Activated naive CD4-positive, alpha-beta T cell treated with anti-CD3 and anti-CD28 coated beads for 36 hours (primary cell): ENCODE measurements at regions not wholly inside any gene's neighbourhood (a gene's known extent, or its start where the extent isn't known, plus 50 kb on each side); places are given as distances from the start of the nearest gene placed in this dataset.

Experiments used
- CTCF ChIA-PET: fragments of 350-600 bp; sonication (Branson Sonifier 250); formaldehyde crosslinking; loops from one replicate; lab custom pipeline; 2021; ENCODE audit warnings: antibody characterized with exemption; lab: Charles Lee
- DNase-seq: peaks from one replicate; pipeline ENCODE4 v3.0.0-alpha.2; 2020
- H3K27ac Mint-ChIP-seq: one replicate; pipeline ENCODE4 v1.8.0; 2021; ENCODE audit warnings: mild to moderate bottlenecking, mixed read lengths
- H3K27me3 Mint-ChIP-seq: one replicate; pipeline ENCODE4 v1.8.0; 2021; ENCODE audit warnings: low read depth, mixed read lengths
- H3K36me3 Mint-ChIP-seq: one replicate; pipeline ENCODE4 v1.8.0; 2021; ENCODE audit warnings: low read depth, mixed read lengths
- H3K4me1 Mint-ChIP-seq: one replicate; pipeline ENCODE4 v1.8.0; 2021; ENCODE audit warnings: low read depth, mixed read lengths
- H3K4me3 Mint-ChIP-seq: one replicate; pipeline ENCODE4 v1.8.0; 2021; ENCODE audit warnings: mild to moderate bottlenecking, moderate library complexity, mixed read lengths
- H3K9me3 Mint-ChIP-seq: one replicate; pipeline ENCODE4 v1.8.0; 2021; ENCODE audit warnings: mixed read lengths
- intact Hi-C: fragments of 100-400 bp; cut with micrococcal nuclease; formaldehyde crosslinking; loops from one replicate; pipeline ENCODE4 v1.15.1; 2023

DNA sequence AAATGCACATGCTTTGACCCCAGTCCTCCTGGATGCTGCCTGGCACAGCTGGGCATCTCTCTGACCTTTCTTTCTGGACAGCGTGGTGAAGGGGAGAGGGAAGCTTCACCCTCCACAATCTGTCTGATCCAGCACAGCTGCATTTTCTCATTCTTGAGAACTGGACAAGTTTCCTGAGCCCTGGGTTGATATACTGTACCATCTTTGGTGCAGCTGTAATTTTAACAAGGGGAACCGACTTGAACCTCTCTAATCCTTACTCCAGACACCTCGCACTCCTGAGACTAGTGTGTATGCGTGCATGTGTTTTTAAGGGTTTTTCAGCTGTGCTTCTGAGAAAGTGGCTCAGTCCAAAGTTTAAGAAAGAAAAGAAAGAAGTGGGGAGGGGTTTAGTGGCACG is 655.7 kb downstream of the INHBA start:
- H3K27ac Mint-ChIP-seq = no peak overlapping the region

DNA sequence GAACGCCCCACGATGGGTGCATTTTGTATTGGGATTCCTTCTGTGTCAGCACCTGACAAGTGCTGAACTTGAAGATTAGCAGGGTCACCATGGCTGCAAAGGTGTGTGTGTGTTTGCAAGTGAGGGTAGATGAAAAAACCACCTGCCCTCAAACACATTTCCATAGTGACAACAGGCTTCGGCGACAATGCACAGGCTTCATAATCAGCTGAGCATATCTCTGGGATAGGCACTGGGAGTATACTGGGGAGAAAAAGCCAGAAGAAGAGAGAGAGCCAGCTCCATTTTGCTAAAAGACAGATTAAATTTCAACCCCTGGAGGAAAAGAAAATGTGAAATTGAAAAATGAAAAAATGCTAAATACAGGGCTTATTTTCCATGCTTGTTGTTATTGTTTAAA is 656.1 kb downstream of the INHBA start:
- DNase-seq = no peak
- no peaks in the 10 kb centered on the region for H3K36me3 Mint-ChIP-seq
- no peak overlapping the region for H3K4me3 Mint-ChIP-seq
- no peaks in the 10 kb centered on the region for H3K27me3 Mint-ChIP-seq
- CTCF ChIA-PET = no interaction called here
- H3K9me3 Mint-ChIP-seq = peaks cover 7% of the 10 kb centered on the region
- no peaks in the 10 kb centered on the region for H3K4me1 Mint-ChIP-seq
- intact Hi-C loops = no loop called here
- no peak overlapping the region for H3K27ac Mint-ChIP-seq

More for the DNA sequence above, 655.7 kb downstream of the INHBA start:
- Mint-ChIP-seq H3K9me3 (peaks cover 7% of the 10 kb centered on the region), H3K36me3 (no peaks in the 10 kb centered on the region), H3K4me3 (no peak overlapping the region), H3K27me3 (no peaks in the 10 kb centered on the region), H3K4me1 (no peaks in the 10 kb centered on the region)
- intact Hi-C loops = no loop called here
- no peak for DNase-seq
- CTCF ChIA-PET = no interaction called here

DNA sequence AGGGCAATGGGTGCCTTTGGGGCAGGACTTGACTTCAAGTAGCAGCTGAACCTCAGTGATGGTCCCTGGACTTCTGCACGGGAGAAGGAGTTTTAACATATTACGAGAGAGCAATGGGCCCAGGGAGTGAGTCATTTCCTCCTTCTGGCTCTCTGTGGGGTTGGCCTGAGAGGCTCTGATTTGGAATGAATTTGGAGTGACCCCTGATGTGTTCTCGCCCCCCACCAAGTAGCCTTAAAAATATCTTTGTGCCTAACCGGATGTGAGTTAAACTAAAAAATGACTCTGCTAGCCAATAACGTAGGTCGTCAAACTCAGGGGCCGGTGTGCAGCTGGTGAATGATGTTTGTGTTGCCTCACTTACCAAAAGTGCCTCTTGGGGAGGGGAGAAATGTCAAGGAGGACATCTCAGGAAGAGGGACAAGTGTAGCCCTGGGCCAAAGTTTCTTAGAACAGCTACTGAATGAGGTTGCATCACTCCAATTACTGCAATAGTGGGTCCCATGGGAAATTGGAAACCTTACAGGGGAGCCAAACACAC is 656.6 kb downstream of the INHBA start:
- no peak overlapping the region for H3K27ac Mint-ChIP-seq

DNA sequence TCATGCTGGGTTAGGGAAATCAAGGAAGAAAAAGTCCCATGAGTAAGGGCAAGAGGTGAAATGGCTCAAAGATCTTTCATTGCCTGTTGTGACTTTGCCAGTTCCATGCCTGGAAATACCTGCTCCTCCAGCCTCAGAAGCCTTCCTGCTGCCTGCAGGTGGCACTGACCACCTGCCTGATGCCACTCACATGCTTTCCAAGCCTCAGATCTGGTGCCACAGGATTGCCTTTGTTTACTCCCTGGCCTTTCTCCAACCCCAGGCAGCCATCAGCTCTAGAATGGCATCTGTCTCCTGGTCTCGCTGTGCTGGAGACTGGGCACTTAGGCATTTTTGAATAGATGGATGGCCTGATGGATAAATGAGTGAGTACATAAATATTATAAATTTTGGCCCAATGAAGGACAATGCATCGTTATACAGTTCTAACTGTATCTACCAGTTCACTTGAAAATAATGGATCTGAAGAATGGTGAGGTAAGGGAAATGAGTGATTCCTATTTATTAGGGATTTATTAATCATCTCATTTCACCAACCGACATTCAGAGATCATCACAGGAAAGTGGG is 657.2 kb downstream of the INHBA start:
- CTCF ChIA-PET = no interaction called here

More for the DNA sequence above, 656.6 kb downstream of the INHBA start:
- H3K4me3 Mint-ChIP-seq = no peak overlapping the region
- intact Hi-C loops = no loop called here
- CTCF ChIA-PET = no interaction called here
- no peaks in the 10 kb centered on the region for H3K27me3 Mint-ChIP-seq
- DNase-seq = no peak
- H3K9me3 Mint-ChIP-seq = peaks cover 7% of the 10 kb centered on the region
- H3K4me1 Mint-ChIP-seq = no peaks in the 10 kb centered on the region
- H3K36me3 Mint-ChIP-seq = no peaks in the 10 kb centered on the region

DNA sequence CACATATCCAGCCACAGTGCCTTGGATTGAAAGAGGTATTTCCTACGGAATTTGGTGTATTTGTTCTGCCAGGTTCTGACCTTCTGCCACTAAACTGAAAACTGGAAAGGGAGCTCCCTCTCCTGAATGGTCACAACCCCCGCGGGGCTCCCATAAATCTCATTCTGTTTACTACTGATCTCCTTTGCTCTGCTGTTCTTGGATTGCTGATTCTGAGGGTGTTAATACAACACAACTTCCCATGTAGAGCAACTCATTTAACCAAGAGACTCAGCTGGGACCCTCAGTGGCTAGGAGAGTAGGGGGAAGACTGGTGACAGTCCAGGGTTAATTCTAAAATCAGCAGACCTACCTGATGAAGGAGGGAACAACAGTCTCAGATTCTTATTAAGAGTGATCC is 662.9 kb downstream of the INHBA start:
- H3K27ac Mint-ChIP-seq = no peak overlapping the region
- H3K9me3 Mint-ChIP-seq = peaks cover 7% of the 10 kb centered on the region
- no peaks in the 10 kb centered on the region for H3K27me3 Mint-ChIP-seq
- intact Hi-C loops = no loop called here
- CTCF ChIA-PET = no interaction called here
- H3K4me1 Mint-ChIP-seq = no peaks in the 10 kb centered on the region
- no peak overlapping the region for H3K4me3 Mint-ChIP-seq
- no peaks in the 10 kb centered on the region for H3K36me3 Mint-ChIP-seq
- DNase-seq = no peak

More for the DNA sequence above, 657.2 kb downstream of the INHBA start:
- Mint-ChIP-seq H3K9me3 (peaks cover 7% of the 10 kb centered on the region), H3K4me3 (no peak overlapping the region), H3K4me1 (no peaks in the 10 kb centered on the region), H3K36me3 (no peaks in the 10 kb centered on the region), H3K27me3 (no peaks in the 10 kb centered on the region), H3K27ac (no peak overlapping the region)
- no peak for DNase-seq
- intact Hi-C loops = no loop called here

DNA sequence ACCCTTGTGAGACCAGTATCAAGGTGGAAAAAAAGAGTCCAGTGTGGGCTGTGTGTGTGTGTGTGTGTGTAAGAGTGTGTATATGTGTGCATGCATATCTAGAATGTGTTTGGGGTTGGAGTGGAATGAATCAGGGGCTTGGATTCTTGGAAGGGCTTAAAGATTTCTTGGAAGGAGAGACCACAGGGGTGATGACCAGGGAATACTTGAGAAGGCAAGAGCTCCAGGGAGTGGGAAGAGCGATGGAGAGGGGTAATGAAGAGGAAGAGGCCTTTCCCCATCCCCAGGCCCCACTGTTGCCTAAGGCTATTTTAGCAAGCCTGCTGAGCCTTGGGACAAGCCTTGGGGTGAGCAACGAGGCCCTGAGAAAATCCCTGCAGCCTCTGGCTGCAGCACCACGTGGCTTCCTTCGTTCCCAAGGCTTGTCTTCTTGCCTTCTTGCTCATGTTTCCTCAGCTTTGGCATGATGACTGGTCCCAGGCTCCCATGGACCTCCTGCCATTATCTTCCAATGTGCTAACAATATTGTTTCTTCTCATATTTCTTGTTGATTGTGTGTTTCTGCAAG is 663.4 kb downstream of the INHBA start:
- Mint-ChIP-seq H3K4me1 (no peaks in the 10 kb centered on the region), H3K36me3 (no peaks in the 10 kb centered on the region), H3K27ac (no peak overlapping the region), H3K4me3 (no peak overlapping the region), H3K27me3 (no peaks in the 10 kb centered on the region), H3K9me3 (peaks cover 5% of the 10 kb centered on the region)
- intact Hi-C loops = no loop called here
- CTCF ChIA-PET = no interaction called here
- DNase-seq = no peak

DNA sequence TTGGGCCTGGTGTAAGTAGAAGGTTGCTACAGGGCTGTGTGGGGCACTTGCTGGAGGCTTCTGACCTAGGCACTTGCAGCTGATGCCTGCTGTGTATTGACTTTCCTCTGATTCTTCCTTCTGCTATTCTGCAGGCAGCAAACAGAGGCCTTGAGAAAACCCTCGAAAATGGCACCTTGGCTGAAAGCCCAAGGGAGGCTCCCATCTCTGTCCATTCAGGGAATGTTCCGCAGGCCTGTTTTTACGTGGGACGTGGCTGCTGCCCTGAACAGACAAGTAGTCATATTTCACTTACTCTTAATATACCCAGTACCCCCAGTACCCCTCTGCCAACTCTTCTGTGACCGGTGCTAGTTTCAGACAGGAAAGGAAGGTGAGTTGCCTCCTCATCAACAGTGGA is 664.7 kb downstream of the INHBA start:
- no peak overlapping the region for H3K4me3 Mint-ChIP-seq
- CTCF ChIA-PET = interaction anchor here (0.5 to 0.6 kb wide), 2 partner anchors 115 to 337 kb away, joined by 3 read pairs; no protein-coding TSS in a partner anchor
- H3K27ac Mint-ChIP-seq = no peak overlapping the region
- no peaks in the 10 kb centered on the region for H3K4me1 Mint-ChIP-seq
- no peaks in the 10 kb centered on the region for H3K27me3 Mint-ChIP-seq
- peaks cover 6% of the 10 kb centered on the region for H3K9me3 Mint-ChIP-seq
- no peak for DNase-seq
- H3K36me3 Mint-ChIP-seq = no peaks in the 10 kb centered on the region
- intact Hi-C loops = no loop called here

- CTCF ChIA-PET = interaction anchor here (0.6 kb wide), 1 partner anchor 337 kb away, joined by 3 read pairs; no protein-coding TSS in a partner anchor
- H3K4me1 Mint-ChIP-seq = no peaks in the 10 kb centered on the region
Observed at GRCh38 chr7:41037691-41038090, 665.2 kb downstream of the INHBA start.

GRCh38 chr7:41035794-41036193 is 667.1 kb downstream of the INHBA start:
- CTCF ChIA-PET = no interaction called here
- Mint-ChIP-seq H3K4me1 (no peaks in the 10 kb centered on the region), H3K9me3 (peaks cover 2% of the 10 kb centered on the region), H3K4me3 (no peak overlapping the region), H3K27me3 (no peaks in the 10 kb centered on the region), H3K27ac (no peak overlapping the region), H3K36me3 (no peaks in the 10 kb centered on the region)
- intact Hi-C loops = no loop called here
- DNase-seq = no peak

More at GRCh38 chr7:41037691-41038090, 665.2 kb downstream of the INHBA start:
- H3K4me3 Mint-ChIP-seq = no peak overlapping the region
- intact Hi-C loops = no loop called here
- H3K27me3 Mint-ChIP-seq = no peaks in the 10 kb centered on the region
- DNase-seq = no peak
- H3K27ac Mint-ChIP-seq = no peak overlapping the region
- peaks cover 6% of the 10 kb centered on the region for H3K9me3 Mint-ChIP-seq
- H3K36me3 Mint-ChIP-seq = no peaks in the 10 kb centered on the region

- peaks cover 4% of the 10 kb centered on the region for H3K9me3 Mint-ChIP-seq
- no peaks in the 10 kb centered on the region for H3K36me3 Mint-ChIP-seq
- no peak for DNase-seq
- intact Hi-C loops = no loop called here
- H3K27ac Mint-ChIP-seq = no peak overlapping the region
- CTCF ChIA-PET = no interaction called here
- no peak overlapping the region for H3K4me3 Mint-ChIP-seq
- no peaks in the 10 kb centered on the region for H3K4me1 Mint-ChIP-seq
- no peaks in the 10 kb centered on the region for H3K27me3 Mint-ChIP-seq
Observed at GRCh38 chr7:41033500-41033899, 669.4 kb downstream of the INHBA start.

GRCh38 chr7:41030673-41031072 is 672.2 kb downstream of the INHBA start:
- no peak overlapping the region for H3K4me3 Mint-ChIP-seq
- no peaks in the 10 kb centered on the region for H3K27me3 Mint-ChIP-seq
- H3K9me3 Mint-ChIP-seq = peaks cover 4% of the 10 kb centered on the region
- CTCF ChIA-PET = no interaction called here
- intact Hi-C loops = no loop called here
- no peaks in the 10 kb centered on the region for H3K36me3 Mint-ChIP-seq
- no peak for DNase-seq
- no peaks in the 10 kb centered on the region for H3K4me1 Mint-ChIP-seq
- H3K27ac Mint-ChIP-seq = no peak overlapping the region

- Mint-ChIP-seq H3K9me3 (peaks cover 4% of the 10 kb centered on the region), H3K27me3 (no peaks in the 10 kb centered on the region), H3K4me3 (no peak overlapping the region), H3K4me1 (no peaks in the 10 kb centered on the region), H3K27ac (no peak overlapping the region), H3K36me3 (no peaks in the 10 kb centered on the region)
- CTCF ChIA-PET = no interaction called here
- intact Hi-C loops = no loop called here
- peak; percentile 6 for DNase-seq
Observed at GRCh38 chr7:41029072-41029499, 673.8 kb downstream of the INHBA start.

- intact Hi-C loops = no loop called here
- Mint-ChIP-seq H3K4me1 (no peaks in the 10 kb centered on the region), H3K27ac (no peak overlapping the region), H3K9me3 (peaks cover 4% of the 10 kb centered on the region), H3K36me3 (no peaks in the 10 kb centered on the region), H3K4me3 (no peak overlapping the region), H3K27me3 (no peaks in the 10 kb centered on the region)
- DNase-seq = no peak
- CTCF ChIA-PET = no interaction called here
Observed at GRCh38 chr7:41028580-41028979, 674.3 kb downstream of the INHBA start.
